Nephron progenitor cell (in vitro differentiated cells): ENCODE measurements at regions not wholly inside any gene's neighbourhood (a gene's known extent, or its start where the extent isn't known, plus 50 kb on each side); places are given as distances from the start of the nearest gene placed in this dataset.

ENCODE experiments used
- DNase-seq: peaks from one replicate; pipeline ENCODE4 v3.0.0; 2021
- H3K27ac Mint-ChIP-seq: 2 replicates; pipeline ENCODE4 v1.8.0; 2021; ENCODE audit warnings: mild to moderate bottlenecking, moderate library complexity, mixed read lengths
- H3K27me3 Mint-ChIP-seq: 2 replicates; pipeline ENCODE4 v1.8.0; 2021; ENCODE audit warnings: mild to moderate bottlenecking, low read depth, mixed read lengths; ENCODE audit not compliant: poor library complexity
- H3K36me3 Mint-ChIP-seq: 2 replicates; pipeline ENCODE4 v1.8.0; 2021; ENCODE audit warnings: low read depth, mixed read lengths
- H3K4me1 Mint-ChIP-seq: 2 replicates; pipeline ENCODE4 v1.8.0; 2021; ENCODE audit warnings: mixed read lengths
- H3K4me3 Mint-ChIP-seq: 2 replicates; pipeline ENCODE4 v1.8.0; 2021; ENCODE audit warnings: mild to moderate bottlenecking, moderate library complexity, mixed read lengths
- H3K9me3 Mint-ChIP-seq: 2 replicates; pipeline ENCODE4 v1.8.0; 2021; ENCODE audit warnings: mild to moderate bottlenecking, moderate library complexity, mixed read lengths
- CTCF ChIP-seq: fragments of 200-600 bp; sonication (generic); IDR thresholded peaks from 2 replicates; pipeline ENCODE4 v1.5.0; 2021; ENCODE audit warnings: antibody characterized with exemption

- no peak for TF ChIP-seq CTCF
- H3K9me3 Mint-ChIP-seq, result no peaks in the 10 kb centered on the region
- H3K4me3 Mint-ChIP-seq, result no peak overlapping the region
- no peaks in the 10 kb centered on the region for H3K27me3 Mint-ChIP-seq
- H3K27ac Mint-ChIP-seq, result no peak overlapping the region
- H3K36me3 Mint-ChIP-seq, result no peaks in the 10 kb centered on the region
- peaks cover 29% of the 10 kb centered on the region for H3K4me1 Mint-ChIP-seq
- DNase-seq, result no peak
These were observed 252.7 kb upstream of the POU3F2 start for GRCh38 chr6:98581705-98582104.

- Mint-ChIP-seq H3K27ac (no peak overlapping the region), H3K36me3 (no peaks in the 10 kb centered on the region), H3K4me3 (no peak overlapping the region), H3K9me3 (no peaks in the 10 kb centered on the region), H3K4me1 (peaks cover 29% of the 10 kb centered on the region), H3K27me3 (no peaks in the 10 kb centered on the region)
- no peak for DNase-seq
- TF ChIP-seq CTCF, result no peak
These were observed 250.9 kb upstream of the POU3F2 start for GRCh38 chr6:98583506-98583905.

- Mint-ChIP-seq H3K4me1 (peaks cover 41% of the 10 kb centered on the region), H3K9me3 (no peaks in the 10 kb centered on the region), H3K4me3 (no peak overlapping the region), H3K27ac (no peak overlapping the region), H3K27me3 (no peaks in the 10 kb centered on the region), H3K36me3 (no peaks in the 10 kb centered on the region)
- TF ChIP-seq CTCF, result no peak
- DNase-seq, result no peak
These were observed 248.2 kb upstream of the POU3F2 start for GRCh38 chr6:98586163-98586562.

- TF ChIP-seq CTCF, result no peak
- Mint-ChIP-seq H3K27me3 (no peaks in the 10 kb centered on the region), H3K9me3 (no peaks in the 10 kb centered on the region), H3K27ac (no peak overlapping the region), H3K36me3 (no peaks in the 10 kb centered on the region), H3K4me3 (no peak overlapping the region), H3K4me1 (peaks cover 41% of the 10 kb centered on the region)
- no peak for DNase-seq
These were observed 246.8 kb upstream of the POU3F2 start for GRCh38 chr6:98587555-98587954.

GRCh38 chr6:98589536-98589935 is 244.8 kb upstream of the POU3F2 start:
- Mint-ChIP-seq H3K9me3 (no peaks in the 10 kb centered on the region), H3K4me1 (peaks cover 34% of the 10 kb centered on the region), H3K36me3 (no peaks in the 10 kb centered on the region), H3K27me3 (no peaks in the 10 kb centered on the region), H3K27ac (no peak overlapping the region), H3K4me3 (no peak overlapping the region)
- DNase-seq, result no peak
- no peak for TF ChIP-seq CTCF

- TF ChIP-seq CTCF, result no peak
- no peaks in the 10 kb centered on the region for H3K27me3 Mint-ChIP-seq
- H3K36me3 Mint-ChIP-seq, result no peaks in the 10 kb centered on the region
- no peaks in the 10 kb centered on the region for H3K9me3 Mint-ChIP-seq
- no peak overlapping the region for H3K4me3 Mint-ChIP-seq
- H3K4me1 Mint-ChIP-seq, result peaks cover 31% of the 10 kb centered on the region
- no peak for DNase-seq
- H3K27ac Mint-ChIP-seq, result no peak overlapping the region
These were observed 244.2 kb upstream of the POU3F2 start for GRCh38 chr6:98590136-98590681.
